ENCODE measurements at regions not wholly inside any gene's neighbourhood (a gene's known extent, or its start where the extent isn't known, plus 50 kb on each side); places are given as distances from the start of the nearest gene placed in this dataset.

GRCh38 chr21:26394341-26394740 lies 178.7 kb downstream of the CYYR1 start:
- Histone ChIP-seq H3K27me3 (replicated peaks; ENCODE audit: insufficient read depth) (no peaks in the 10 kb centered on the region), H3K9ac (no peak overlapping the region), H3K9me3 (ENCODE audit: low read depth) (no peaks in the 10 kb centered on the region), H2AFZ (no peak overlapping the region), H3K4me1 (ENCODE audit: insufficient read depth) (peaks cover 17% of the 10 kb centered on the region), H3K4me3 (no peak overlapping the region), H3K36me3 (ENCODE audit: low read depth) (no peaks in the 10 kb centered on the region), H4K20me1 (ENCODE audit: insufficient read depth) (no peaks in the 10 kb centered on the region), H3K4me2 (ENCODE audit: unreplicated experiment) (no peak overlapping the region), H3F3A (ENCODE audit: insufficient read depth) (peaks cover 17% of the 10 kb centered on the region), H3K27ac (no peak overlapping the region), H3K79me2 (ENCODE audit: insufficient read depth) (no peaks in the 10 kb centered on the region), H3K9me2 (ENCODE audit: insufficient read depth) (no peaks in the 10 kb centered on the region)
- no peak for DNase-seq
- 93 to 94% methylated on average over 7 of the region's 7 CpGs for WGBS, 2 experiments (ENCODE audit: low coverage in 1 of 2, low lambda C conversion rate in 2 of 2, missing lambda C conversion rate in 2 of 2)
- no peak for TF ChIP-seq EZH2 (IDR thresholded peaks at IDR 0.05; ENCODE audit: insufficient read depth, poor library complexity, severe bottlenecking)
- no peak for TF ChIP-seq EZH2phosphoT487 (IDR thresholded peaks at IDR 0.05; ENCODE audit: insufficient read depth, low read depth)
- in situ Hi-C loops (cut with MboI) = no loop called here

- Histone ChIP-seq H3K4me2 (ENCODE audit: unreplicated experiment) (no peak overlapping the region), H3F3A (ENCODE audit: insufficient read depth) (peaks cover 33% of the 10 kb centered on the region), H3K4me1 (ENCODE audit: insufficient read depth) (peaks cover 33% of the 10 kb centered on the region), H3K27me3 (replicated peaks; ENCODE audit: insufficient read depth) (no peaks in the 10 kb centered on the region), H4K20me1 (ENCODE audit: insufficient read depth) (no peaks in the 10 kb centered on the region), H3K9me3 (ENCODE audit: low read depth) (no peaks in the 10 kb centered on the region), H3K27ac (peak overlapping the region; percentile 67), H3K9ac (no peak overlapping the region), H2AFZ (no peak overlapping the region), H3K36me3 (ENCODE audit: low read depth) (no peaks in the 10 kb centered on the region), H3K4me3 (no peak overlapping the region), H3K79me2 (ENCODE audit: insufficient read depth) (no peaks in the 10 kb centered on the region), H3K9me2 (ENCODE audit: insufficient read depth) (no peaks in the 10 kb centered on the region)
- in situ Hi-C loops (cut with MboI) = no loop called here
- no peak for TF ChIP-seq EZH2phosphoT487 (IDR thresholded peaks at IDR 0.05; ENCODE audit: insufficient read depth, low read depth)
- no peak for TF ChIP-seq EZH2 (IDR thresholded peaks at IDR 0.05; ENCODE audit: insufficient read depth, poor library complexity, severe bottlenecking)
- WGBS, 2 experiments (ENCODE audit: low coverage in 1 of 2, low lambda C conversion rate in 2 of 2, missing lambda C conversion rate in 2 of 2) = 61 to 62% methylated on average over 2 of the region's 2 CpGs
- DNase-seq = peak; percentile 37
Measured at GRCh38 chr21:26391166-26391565, 181.9 kb downstream of the CYYR1 start.

DNA sequence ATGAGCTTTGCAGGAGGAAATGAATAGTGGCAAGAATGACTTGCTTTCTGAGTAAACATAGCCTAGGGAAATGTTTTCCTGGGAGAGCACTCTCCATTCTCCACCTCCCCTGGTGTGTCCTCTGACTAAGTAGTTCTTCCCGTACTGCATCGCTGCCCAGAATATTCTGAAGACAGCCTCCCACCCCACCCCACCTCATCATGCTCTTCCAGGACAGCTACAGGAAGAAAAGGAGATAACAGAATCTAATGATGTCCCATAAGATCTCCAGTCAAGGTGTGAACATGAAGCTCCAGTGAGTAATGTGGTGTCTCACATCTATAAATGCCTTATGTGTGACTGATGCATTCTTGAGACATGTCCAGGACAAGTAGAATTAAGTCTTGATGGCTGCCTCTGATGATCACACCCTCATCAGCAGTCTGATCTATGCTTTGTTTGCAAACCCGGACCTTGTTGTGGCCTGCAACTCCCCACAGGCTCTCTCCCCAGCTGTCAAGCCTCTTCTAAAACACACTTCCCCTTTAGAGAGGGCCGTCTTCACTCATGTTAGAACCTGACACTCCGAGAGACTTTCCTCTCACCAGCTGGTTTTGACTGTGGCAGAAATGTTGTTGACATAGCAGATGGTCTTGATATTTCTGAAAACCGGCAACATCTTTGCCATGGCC lies 183.0 kb downstream of the CYYR1 start:
- Histone ChIP-seq H3K4me3 (peak overlapping the region; percentile 26; the same call in 1 of the 2 replicates), H3K4me2 (ENCODE audit: unreplicated experiment) (peak overlapping the region; percentile 76), H3K36me3 (ENCODE audit: low read depth) (no peaks in the 10 kb centered on the region), H4K20me1 (ENCODE audit: insufficient read depth) (no peaks in the 10 kb centered on the region), H3K4me1 (ENCODE audit: insufficient read depth) (peaks cover 41% of the 10 kb centered on the region), H3K9me3 (ENCODE audit: low read depth) (no peaks in the 10 kb centered on the region), H3K9me2 (ENCODE audit: insufficient read depth) (no peaks in the 10 kb centered on the region), H3K27me3 (replicated peaks; ENCODE audit: insufficient read depth) (no peaks in the 10 kb centered on the region), H3K9ac (no peak overlapping the region), H3K79me2 (ENCODE audit: insufficient read depth) (no peaks in the 10 kb centered on the region), H3K27ac (peak overlapping the region; percentile 67), H2AFZ (no peak overlapping the region), H3F3A (ENCODE audit: insufficient read depth) (peaks cover 37% of the 10 kb centered on the region)
- TF ChIP-seq EZH2 (IDR thresholded peaks at IDR 0.05; ENCODE audit: insufficient read depth, poor library complexity, severe bottlenecking) (no peak), EZH2phosphoT487 (IDR thresholded peaks at IDR 0.05; ENCODE audit: insufficient read depth, low read depth) (peak; percentile 64; the same call in 1 of the 2 replicates)
- peak; percentile 86 for DNase-seq
- WGBS, 2 experiments (ENCODE audit: low coverage in 1 of 2, low lambda C conversion rate in 2 of 2, missing lambda C conversion rate in 2 of 2) = 2% methylated on average over 6 of the region's 6 CpGs
- in situ Hi-C loops (cut with MboI) = no loop called here

DNA sequence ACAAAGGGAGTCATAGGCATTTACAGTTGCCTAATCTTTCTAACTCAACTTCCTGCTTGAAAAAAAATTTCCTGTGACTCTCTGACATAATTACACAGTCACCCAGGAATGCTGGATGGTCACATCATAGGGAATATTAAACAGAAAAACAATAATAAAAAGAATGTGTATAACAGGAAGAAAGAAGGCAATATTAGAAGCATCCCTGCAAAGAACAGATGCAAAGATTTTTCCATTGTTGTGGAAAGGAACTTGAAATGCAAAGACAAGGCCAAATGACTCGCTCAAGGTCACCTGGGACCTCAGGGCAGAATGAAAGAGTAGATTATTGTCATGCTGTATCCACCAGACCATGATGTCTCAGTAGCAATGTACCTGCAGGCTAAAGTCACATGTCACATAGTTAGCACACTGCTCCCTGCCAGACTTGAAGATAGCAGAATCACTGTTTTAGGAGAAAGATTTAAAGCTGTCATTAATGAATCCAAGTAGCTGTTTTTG lies 184.3 kb downstream of the CYYR1 start:
- H3K9ac ChIP-seq = no peak overlapping the region
- no peak for TF ChIP-seq EZH2phosphoT487 (IDR thresholded peaks at IDR 0.05; ENCODE audit: insufficient read depth, low read depth)
- no peak for TF ChIP-seq EZH2 (IDR thresholded peaks at IDR 0.05; ENCODE audit: insufficient read depth, poor library complexity, severe bottlenecking)
- WGBS, 2 experiments (ENCODE audit: low coverage in 1 of 2, low lambda C conversion rate in 2 of 2, missing lambda C conversion rate in 2 of 2) = 38 to 55% methylated on average over 1 of the region's 1 CpG

More for the DNA sequence above, 184.3 kb downstream of the CYYR1 start:
- H3K9me2 ChIP-seq (ENCODE audit: insufficient read depth) = no peaks in the 10 kb centered on the region
- no peaks in the 10 kb centered on the region for H3K9me3 ChIP-seq (ENCODE audit: low read depth)
- no peak overlapping the region for H3K4me3 ChIP-seq
- H3K27ac ChIP-seq = peak overlapping the region; percentile 67
- H4K20me1 ChIP-seq (ENCODE audit: insufficient read depth) = no peaks in the 10 kb centered on the region
- H3K4me1 ChIP-seq (ENCODE audit: insufficient read depth) = peaks cover 41% of the 10 kb centered on the region
- no peak overlapping the region for H2AFZ ChIP-seq
- peaks cover 37% of the 10 kb centered on the region for H3F3A ChIP-seq (ENCODE audit: insufficient read depth)
- H3K4me2 ChIP-seq (ENCODE audit: unreplicated experiment) = peak overlapping the region; percentile 76
- H3K27me3 ChIP-seq (replicated peaks; ENCODE audit: insufficient read depth) = no peaks in the 10 kb centered on the region
- DNase-seq = peak; percentile 88
- H3K79me2 ChIP-seq (ENCODE audit: insufficient read depth) = no peaks in the 10 kb centered on the region
- H3K36me3 ChIP-seq (ENCODE audit: low read depth) = no peaks in the 10 kb centered on the region
- in situ Hi-C loops (cut with MboI) = no loop called here
